CD4-positive, alpha-beta T cell treated with Interleukin-15 for 1 hour (primary cell): ENCODE measurements at regions not wholly inside any gene's neighbourhood (a gene's known extent, or its start where the extent isn't known, plus 50 kb on each side); places are given as distances from the start of the nearest gene placed in this dataset.

Experiments used
- DNase-seq: peaks from one replicate; pipeline ENCODE4 v3.0.0-alpha.2; 2020

DNA sequence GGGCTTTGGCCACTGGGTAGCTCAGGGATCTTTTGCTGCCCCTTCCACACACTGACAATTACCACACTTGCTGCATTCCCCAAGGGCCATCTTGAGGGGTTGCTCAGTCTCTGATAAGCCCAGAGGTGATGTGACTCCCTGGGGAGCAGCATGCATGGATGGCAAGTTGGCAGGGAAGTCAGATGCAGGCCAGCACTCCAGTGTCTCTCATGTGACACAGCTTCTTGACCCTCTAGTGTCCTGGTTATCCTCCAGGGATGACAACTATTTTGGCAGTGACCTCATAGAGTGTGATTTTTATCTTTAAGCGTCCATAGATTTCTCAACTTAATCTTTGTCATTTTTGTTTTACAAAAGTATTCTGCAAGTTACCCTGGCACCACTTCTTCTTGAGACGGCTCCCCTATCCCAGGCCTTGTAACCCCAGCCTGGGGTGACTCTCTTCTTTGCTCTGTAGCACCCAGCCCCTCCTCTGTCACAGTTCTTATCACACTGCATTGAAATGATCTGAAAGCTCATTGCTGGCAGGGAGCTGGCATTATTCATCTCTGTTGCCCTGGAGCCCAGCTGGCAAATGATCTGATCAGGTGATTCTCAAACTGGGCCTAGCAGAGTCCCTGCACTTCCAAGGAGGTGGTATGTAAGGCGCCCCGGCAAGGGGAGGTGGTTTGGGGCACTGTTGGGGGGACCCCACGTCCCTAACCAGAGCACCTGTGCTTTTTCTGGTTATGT lies 72.6 kb downstream of the TENT5C start:
- no peak for DNase-seq

- no peak for DNase-seq
These were observed 73.5 kb downstream of the TENT5C start for GRCh38 chr1:117679299-117679698.

- DNase-seq = no peak
These were observed 74.0 kb downstream of the TENT5C start for GRCh38 chr1:117679868-117680267.

DNA sequence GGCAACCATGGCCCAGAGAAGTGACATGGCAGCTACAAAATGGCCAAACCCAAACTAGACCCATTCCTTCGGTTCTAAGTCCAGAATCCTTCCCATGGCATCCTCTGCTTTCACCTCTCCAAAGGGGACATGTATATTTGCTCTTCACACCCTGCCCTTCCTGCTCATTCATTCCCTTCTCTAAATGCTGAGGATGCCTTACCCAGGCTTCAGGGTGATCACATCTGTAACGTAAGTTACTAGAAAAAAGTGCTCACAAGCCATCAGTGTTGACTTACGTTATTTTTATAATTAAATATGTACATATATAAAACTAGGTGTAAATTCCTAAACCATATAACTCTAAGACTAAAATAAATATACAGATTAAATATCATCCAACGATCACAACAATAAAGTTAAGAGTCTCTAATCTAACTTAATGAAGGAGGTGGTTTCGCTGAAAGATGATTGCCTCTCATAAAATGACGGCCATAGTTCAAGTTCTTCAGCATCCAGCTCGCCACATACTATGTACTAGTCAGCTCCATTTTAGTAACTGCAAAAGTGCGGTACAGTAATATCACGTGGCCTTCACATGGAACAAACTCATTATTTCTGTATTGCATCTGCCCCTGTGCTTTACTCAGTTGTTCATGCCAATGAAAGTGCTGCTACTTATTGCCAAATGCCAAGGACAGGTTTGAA lies 74.6 kb downstream of the TENT5C start:
- no peak for DNase-seq

GRCh38 chr1:117681093-117681900 lies 75.4 kb downstream of the TENT5C start:
- no peak for DNase-seq

GRCh38 chr1:117681901-117682250 lies 76.0 kb downstream of the TENT5C start:
- DNase-seq = no peak

GRCh38 chr1:117682372-117682771 lies 76.5 kb downstream of the TENT5C start:
- DNase-seq = no peak

GRCh38 chr1:117683571-117684285 lies 77.9 kb downstream of the TENT5C start:
- no peak for DNase-seq

GRCh38 chr1:117685936-117686806 lies 80.3 kb downstream of the TENT5C start:
- DNase-seq = no peak

DNA sequence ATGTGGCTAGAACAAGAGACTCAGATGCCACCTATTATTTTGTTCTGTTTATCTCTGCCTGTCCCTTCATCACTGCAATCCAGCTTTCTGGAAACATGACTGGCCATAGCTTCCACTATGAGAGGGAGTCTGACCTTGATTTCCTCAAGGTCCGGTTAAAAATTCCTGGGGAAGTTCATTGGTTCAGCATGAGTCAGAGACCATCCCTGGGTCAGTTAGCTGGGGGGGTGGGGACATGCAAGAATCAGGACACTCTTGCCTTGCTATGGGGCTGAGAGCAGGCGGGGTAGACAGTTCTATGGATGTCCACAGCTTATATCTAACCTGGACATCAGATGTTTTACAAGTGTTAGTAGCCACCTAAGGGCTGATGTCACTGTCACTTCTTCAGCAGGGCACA lies 81.1 kb downstream of the TENT5C start:
- no peak for DNase-seq

DNA sequence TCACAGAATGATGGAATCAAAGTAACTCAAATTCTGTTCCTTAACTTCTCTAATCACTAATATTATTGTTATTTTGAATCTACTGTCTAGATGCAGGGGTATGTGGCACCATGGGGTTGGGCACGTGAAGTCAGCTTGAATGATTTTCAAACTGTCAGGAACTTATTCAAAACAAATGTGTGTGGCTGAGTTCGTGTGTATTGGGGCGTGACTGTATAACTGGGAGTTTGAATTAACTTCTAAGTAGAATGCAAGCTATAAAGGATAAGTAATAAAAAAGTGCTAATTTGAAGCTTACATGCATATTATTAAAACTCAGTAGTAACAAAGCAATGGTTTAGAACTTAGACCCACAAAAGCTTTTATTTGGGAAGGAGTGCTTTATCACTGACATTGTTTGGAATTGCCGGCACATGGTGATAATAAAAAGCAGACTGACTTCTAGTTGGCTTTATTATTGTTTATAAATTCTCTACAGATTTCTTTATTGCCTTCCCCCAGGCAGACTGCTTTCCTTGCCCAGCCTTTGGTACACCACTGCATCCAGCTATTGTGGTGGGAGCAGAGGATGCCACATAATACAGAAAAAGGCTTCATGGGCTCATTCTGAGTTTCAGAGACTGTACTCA lies 84.3 kb downstream of the TENT5C start:
- DNase-seq = no peak

DNA sequence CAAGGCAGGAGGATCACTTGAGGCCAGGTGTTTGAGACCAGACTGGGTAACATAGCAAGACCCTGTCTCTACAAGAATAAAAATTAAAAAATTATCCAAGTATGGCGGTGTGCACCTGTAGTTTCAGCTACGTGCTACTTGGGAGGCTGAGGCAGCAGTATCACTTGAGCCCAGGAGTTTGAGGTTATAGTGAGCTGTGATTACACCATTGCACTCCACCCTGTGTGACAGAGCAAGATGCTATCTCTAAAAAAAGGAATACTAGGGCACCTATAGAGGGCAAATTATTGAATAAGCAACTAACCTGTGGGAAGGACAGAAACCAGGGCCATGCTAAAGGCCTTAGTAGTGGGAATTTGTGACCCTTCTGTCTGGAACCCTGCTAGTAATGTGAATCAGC lies 86.1 kb downstream of the TENT5C start:
- DNase-seq = no peak

GRCh38 chr1:117694543-117694942 lies 88.7 kb downstream of the TENT5C start:
- no peak for DNase-seq

DNA sequence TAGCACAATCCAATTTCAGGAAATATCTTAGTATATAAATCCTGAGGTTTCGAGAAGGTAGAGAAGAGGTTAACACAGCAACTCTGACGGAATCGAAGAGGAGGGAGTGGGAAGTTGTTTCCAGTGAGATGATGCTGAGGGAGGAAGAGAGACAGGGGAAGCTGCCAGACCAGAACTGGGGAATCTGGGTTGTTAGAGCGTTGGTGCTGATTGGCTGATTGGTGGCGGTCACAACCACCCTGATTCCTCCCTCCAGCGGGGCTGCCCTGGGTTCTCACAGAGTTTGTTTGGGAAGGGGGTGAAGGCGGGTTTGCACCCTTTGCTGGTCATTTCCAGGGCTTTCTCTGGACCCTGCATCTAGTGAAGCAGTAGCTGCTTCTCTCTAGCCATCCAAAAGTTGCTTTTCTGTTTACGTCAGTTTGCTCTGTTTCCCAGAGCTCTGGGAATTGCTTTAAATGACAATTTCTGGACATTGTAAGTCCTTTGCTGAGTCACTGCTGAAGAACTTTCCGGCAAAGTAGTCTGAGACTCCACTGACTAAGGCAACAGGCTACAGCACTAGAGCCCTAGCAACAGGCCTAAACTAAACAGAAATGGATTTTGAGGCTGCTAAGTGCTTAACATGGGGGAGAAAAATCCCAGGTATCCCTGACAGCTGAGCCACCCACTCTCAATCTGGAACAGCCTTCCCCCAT lies 90.1 kb downstream of the TENT5C start:
- DNase-seq = no peak

DNA sequence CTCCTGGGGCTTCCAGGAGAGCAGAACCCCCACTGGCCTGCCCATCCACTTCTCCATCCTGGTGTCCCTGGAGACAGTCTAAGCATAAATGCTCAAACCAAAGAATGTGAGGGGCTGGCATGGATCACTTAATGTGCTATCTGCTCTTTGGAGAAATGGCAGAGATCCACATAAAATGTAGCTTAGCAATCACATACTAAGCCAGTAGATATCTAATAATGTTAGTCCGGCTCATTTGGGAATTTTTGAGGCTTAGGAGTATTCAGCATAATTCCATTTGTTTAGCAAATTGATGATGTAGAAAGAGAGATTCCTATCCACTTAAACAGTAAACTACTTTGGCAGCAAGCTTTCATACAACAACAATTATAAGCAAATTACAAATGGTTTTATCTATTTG lies 90.7 kb downstream of the TENT5C start:
- no peak for DNase-seq

DNA sequence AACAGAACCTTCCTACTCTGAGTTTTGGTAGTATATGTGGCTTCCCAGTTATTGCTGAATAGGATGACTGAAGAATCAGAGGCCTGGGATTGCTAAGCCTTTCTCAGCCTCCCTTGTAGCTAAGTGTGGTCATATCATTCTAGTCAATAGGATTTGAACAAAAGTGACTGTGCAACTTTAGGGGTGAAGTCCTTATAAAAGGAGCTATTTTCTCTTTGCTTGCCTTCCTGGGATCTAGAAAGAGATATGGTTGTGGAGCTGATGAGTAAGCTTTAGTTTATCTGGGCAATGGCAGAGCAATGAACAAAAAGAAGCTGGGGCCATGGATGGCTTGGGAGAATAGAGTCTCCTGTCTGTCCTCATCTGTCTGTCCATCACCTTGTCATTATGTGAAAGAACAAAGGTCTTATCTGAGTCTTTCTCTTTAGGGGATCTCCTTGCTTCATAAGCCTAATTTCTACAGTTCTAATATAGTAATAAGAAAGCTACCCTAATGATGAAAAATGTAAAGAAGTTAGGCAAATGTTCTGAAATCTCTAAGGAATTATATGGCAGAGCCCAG lies 91.5 kb downstream of the TENT5C start:
- no peak for DNase-seq

DNA sequence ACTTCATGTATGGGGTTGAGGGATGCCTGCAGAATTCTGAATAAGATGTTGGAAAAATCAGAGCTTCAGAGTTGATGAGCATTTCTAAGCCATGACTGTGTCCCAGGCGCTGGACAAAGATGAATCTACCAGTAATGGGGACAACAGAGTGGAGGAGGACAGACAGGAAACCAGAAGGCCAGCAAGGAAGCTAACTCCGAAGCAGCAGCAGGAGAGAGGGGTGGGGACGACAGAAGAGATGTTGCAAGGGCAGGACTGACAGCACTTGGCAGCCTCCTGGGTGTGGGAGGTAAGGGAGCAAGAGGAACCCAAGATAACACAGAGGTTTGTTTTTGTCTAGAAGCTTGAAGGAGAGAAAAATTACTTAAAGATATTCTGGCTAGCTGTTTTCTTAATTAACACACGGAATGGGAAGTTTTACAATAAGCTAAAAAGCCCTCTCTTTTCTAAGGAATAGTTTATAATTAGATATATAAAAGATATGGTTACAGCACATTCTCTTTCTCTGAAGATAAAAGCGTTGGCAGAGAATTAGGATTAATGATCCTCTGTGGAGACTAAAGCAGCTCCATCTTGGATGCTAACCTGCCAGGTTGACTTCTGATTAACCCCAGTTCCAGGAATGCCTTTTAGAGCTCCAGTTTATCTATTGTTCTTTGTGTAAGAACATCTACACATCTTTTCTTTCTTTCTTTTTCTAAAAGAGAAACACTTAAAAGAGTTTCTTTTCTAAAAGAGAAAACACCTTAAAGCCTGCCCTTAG lies 92.7 kb downstream of the TENT5C start:
- DNase-seq = no peak

DNA sequence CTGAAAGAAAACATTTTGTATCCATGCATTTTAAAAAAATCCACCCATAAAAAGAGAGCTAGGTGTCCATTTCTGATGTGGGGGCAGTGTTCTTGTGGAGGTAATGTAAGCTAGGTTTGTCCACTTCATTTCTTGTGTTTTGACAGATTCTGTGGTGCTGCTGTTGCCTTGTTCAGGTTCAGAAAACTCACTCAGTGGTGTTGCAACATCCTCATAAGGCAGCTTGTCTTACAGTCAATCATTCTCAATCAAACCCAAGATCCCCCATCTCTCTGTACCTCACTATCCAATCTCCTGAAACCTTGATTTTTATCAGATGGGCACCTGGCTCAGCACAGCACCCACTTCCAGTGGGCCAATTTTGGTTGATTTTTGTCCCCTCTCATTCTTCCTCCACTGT lies 94.1 kb downstream of the TENT5C start:
- no peak for DNase-seq

DNA sequence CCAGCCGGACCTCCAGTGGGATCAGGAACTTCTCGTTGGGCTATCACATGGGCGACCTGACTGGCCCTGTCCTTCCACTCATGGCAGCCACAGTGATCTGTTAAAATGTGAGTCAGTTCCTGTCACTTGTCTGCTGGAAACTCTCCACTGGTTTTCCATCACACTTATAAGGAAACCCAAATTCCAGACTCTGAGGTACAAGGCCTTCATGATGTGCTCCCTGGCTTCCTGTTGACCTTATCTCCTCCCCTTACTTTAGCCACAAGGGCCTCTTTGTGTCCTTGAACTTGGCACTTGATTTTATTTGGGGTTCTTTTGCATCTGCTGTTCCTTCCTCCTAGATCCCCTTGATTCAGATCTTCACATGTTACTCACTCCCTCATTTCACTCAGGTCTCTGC lies 96.8 kb downstream of the TENT5C start:
- no peak for DNase-seq

DNA sequence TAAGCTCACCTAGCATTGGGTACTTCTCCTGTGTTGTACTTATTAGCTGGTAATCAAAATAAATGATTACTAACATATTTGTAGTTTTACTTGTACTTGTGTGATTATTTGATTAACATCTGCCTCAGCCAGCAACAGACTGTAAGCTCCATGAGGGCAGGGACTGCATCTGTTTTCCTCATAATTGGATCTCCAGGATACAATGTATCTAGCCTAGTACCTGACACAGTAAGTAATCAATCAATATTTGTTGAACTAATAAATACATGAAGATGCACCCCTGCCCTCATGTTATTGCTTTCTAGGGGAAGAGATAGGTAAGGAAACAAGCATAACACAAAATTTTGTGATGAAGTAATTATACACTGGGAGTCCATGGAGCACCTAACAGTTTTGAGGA lies 101.5 kb downstream of the TENT5C start:
- no peak for DNase-seq
